IMR-90 (cell line): ENCODE measurements at regions not wholly inside any gene's neighbourhood (a gene's known extent, or its start where the extent isn't known, plus 50 kb on each side); places are given as distances from the start of the nearest gene placed in this dataset.

ENCODE experiments used
- ATAC-seq: fragments of 200-7000 bp; cut with Tn5 transposase; 2 replicates; pipeline ENCODE4 v1.9.1; 2020; ENCODE audit warnings: low read depth, mild to moderate bottlenecking, moderate library complexity
- BruUV-seq: library from RNA; stranded (reverse); fragments of 400-500 nt; replicated peaks from 2 replicates; lab custom pipeline; 2021; lab: Mats Ljungman, UMichigan
- CTCF ChIA-PET: fragments of 300-600 bp; formaldehyde crosslinking; extraction: SDS; loops from one replicate; lab custom pipeline; 2021; ENCODE audit warnings: antibody characterized with exemption; lab: Yijun Ruan, JAX
- POLR2A ChIA-PET: fragments of 300-600 bp; sonication (Branson Sonifier 250); formaldehyde crosslinking; loops from one replicate; lab custom pipeline; 2022; ENCODE audit warnings: antibody characterized with exemption; ENCODE audit not compliant: unreplicated experiment; lab: Charles Lee
- DNase-seq: peaks from one replicate; pipeline ENCODE4 v3.0.0; 2013
- H2AFZ ChIP-seq: replicated peaks from 2 replicates; pipeline ENCODE3; 2013; ENCODE audit warnings: low read length, mild to moderate bottlenecking; ENCODE audit not compliant: poor library complexity
- H2AK5ac ChIP-seq: 2 replicates; pipeline ENCODE4 v1.6.1; 2013; ENCODE audit warnings: low read depth, low read length, inconsistent platforms
- H2AK9ac ChIP-seq: replicated peaks from 2 replicates; pipeline ENCODE3; 2013; ENCODE audit warnings: mild to moderate bottlenecking, low read depth, low read length, moderate library complexity; ENCODE audit not compliant: poor library complexity
- H2BK120ac ChIP-seq: 2 replicates; pipeline ENCODE4 v1.6.1; 2013; ENCODE audit warnings: low read depth, low read length, inconsistent platforms
- H2BK15ac ChIP-seq: 3 replicates; pipeline ENCODE4 v1.6.1; 2013; ENCODE audit warnings: low read depth, low read length, inconsistent platforms
- H2BK20ac ChIP-seq: 2 replicates; pipeline ENCODE4 v1.6.1; 2013; ENCODE audit warnings: low read depth, mild to moderate bottlenecking, inconsistent platforms, low read length, moderate library complexity
- H2BK5ac ChIP-seq: 2 replicates; pipeline ENCODE4 v1.6.1; 2013; ENCODE audit warnings: mild to moderate bottlenecking, low read depth, low read length, inconsistent platforms; ENCODE audit not compliant: poor library complexity, severe bottlenecking
- H3K14ac ChIP-seq: replicated peaks from 2 replicates; pipeline ENCODE4 v1.6.1; 2013; ENCODE audit warnings: low read depth, low read length, inconsistent platforms
- H3K18ac ChIP-seq: 2 replicates; pipeline ENCODE4 v1.6.1; 2013; ENCODE audit warnings: low read depth, low read length, control low read depth
- H3K23ac ChIP-seq: 2 replicates; pipeline ENCODE4 v1.6.1; 2013; ENCODE audit warnings: low read depth, low read length, inconsistent platforms
- H3K27ac ChIP-seq: 2 replicates; pipeline ENCODE4 v1.5.1; 2013; ENCODE audit warnings: mild to moderate bottlenecking, control low read depth, low read length; ENCODE audit not compliant: insufficient read depth
- H3K27me3 ChIP-seq: 2 replicates; pipeline ENCODE4 v1.6.1; 2013; ENCODE audit warnings: low read length; ENCODE audit not compliant: control insufficient read depth, insufficient read depth
- H3K36me3 ChIP-seq: 2 replicates; pipeline ENCODE4 v1.6.1; 2013; ENCODE audit warnings: low read length, mixed read lengths; ENCODE audit not compliant: control insufficient read depth, insufficient read depth
- H3K4ac ChIP-seq: 2 replicates; pipeline ENCODE4 v1.6.1; 2013; ENCODE audit warnings: low read depth, low read length, inconsistent platforms
- H3K4me1 ChIP-seq: 2 replicates; pipeline ENCODE4 v1.6.1; 2013; ENCODE audit warnings: low read length, mixed read lengths; ENCODE audit not compliant: control insufficient read depth, insufficient read depth
- H3K4me2 ChIP-seq: 2 replicates; pipeline ENCODE4 v1.6.1; 2013; ENCODE audit warnings: low read depth, mild to moderate bottlenecking, control low read depth, low read length, moderate library complexity
- H3K4me3 ChIP-seq: 2 replicates; pipeline ENCODE4 v1.5.1; 2013; ENCODE audit warnings: low read depth, mild to moderate bottlenecking, control low read depth, low read length, moderate library complexity; ENCODE audit not compliant: insufficient read depth
- H3K56ac ChIP-seq: 2 replicates; pipeline ENCODE4 v1.6.1; 2013; ENCODE audit warnings: low read length, inconsistent platforms; ENCODE audit not compliant: insufficient read depth; ENCODE audit errors: extremely low read depth
- H3K79me1 ChIP-seq, 2 experiments: 2 replicates each; pipeline ENCODE4 v1.6.1; 2013; ENCODE audit warnings: low read length in 2 of 2, inconsistent platforms in 1 of 2, low read depth in 1 of 2
- H3K9ac ChIP-seq: 2 replicates; pipeline ENCODE4 v1.6.1; 2013; ENCODE audit warnings: low read depth, low read length, control low read depth
- H3K9me1 ChIP-seq: 2 replicates; pipeline ENCODE4 v1.6.1; 2013; ENCODE audit warnings: low read length, inconsistent platforms; ENCODE audit not compliant: insufficient read depth
- H3K9me3 ChIP-seq: 2 replicates; pipeline ENCODE4 v1.6.1; 2013; ENCODE audit warnings: low read length; ENCODE audit not compliant: control insufficient read depth, insufficient read depth
- H4K20me1 ChIP-seq: 2 replicates; pipeline ENCODE4 v1.6.1; 2013; ENCODE audit warnings: low read length, inconsistent platforms; ENCODE audit not compliant: insufficient read depth
- H4K5ac ChIP-seq: 2 replicates; pipeline ENCODE4 v1.6.1; 2013; ENCODE audit warnings: mild to moderate bottlenecking, low read depth, low read length, control low read depth
- H4K8ac ChIP-seq, 2 experiments: 2 replicates each; pipeline ENCODE4 v1.6.1; 2013; ENCODE audit warnings: low read depth in 2 of 2, low read length in 2 of 2, control low read depth in 1 of 2, inconsistent platforms in 1 of 2
- H4K91ac ChIP-seq: 2 replicates; pipeline ENCODE4 v1.6.1; 2013; ENCODE audit warnings: low read depth, low read length, inconsistent platforms; ENCODE audit not compliant: insufficient read depth
- CHD1 ChIP-seq: IDR thresholded peaks from 2 replicates; pipeline ENCODE4 v1.6.1; 2012; ENCODE audit warnings: low read depth, low read length, improper control_type of control experiment
- FOS ChIP-seq: fragments of 150-350 bp; IDR thresholded peaks from 2 replicates; pipeline ENCODE4 v1.6.1; 2016; ENCODE audit warnings: low read depth, low read length
- NFE2L2 ChIP-seq: fragments of 150-350 bp; IDR thresholded peaks from 2 replicates; pipeline ENCODE4 v1.6.1; 2016; ENCODE audit warnings: low read depth, mild to moderate bottlenecking, low read length
- WGBS, 2 experiments: methylation state at CpG; one replicate each; pipeline versions ENCODE4 v1.1.5 to v1.1.7; 2013; ENCODE audit warnings: missing lambda C conversion rate in 2 of 2; ENCODE audit not compliant: insufficient read length in 1 of 2; ENCODE audit errors: extremely low coverage in 2 of 2; 5-methylcytosine and 5-hydroxymethylcytosine counted together
- dilution Hi-C: fragments of 300-500 bp; cut with HindIII; formaldehyde crosslinking; loops from one replicate; pipeline ENCODE4 v1.14.3; 2018; ENCODE audit warnings: low sequenced_read_pairs; ENCODE audit not compliant: unreplicated experiment
- in situ Hi-C: fragments of 300-500 bp; cut with MboI; formaldehyde crosslinking; loops from 3 replicates; pipeline ENCODE4 v1.14.3; 2019; ENCODE audit warnings: low sequenced_read_pairs, inconsistent platforms, mixed read lengths
- intact Hi-C: fragments of 100-400 bp; cut with micrococcal nuclease; formaldehyde crosslinking; loops from 2 replicates; pipeline ENCODE4 v1.10.0; 2022

DNA sequence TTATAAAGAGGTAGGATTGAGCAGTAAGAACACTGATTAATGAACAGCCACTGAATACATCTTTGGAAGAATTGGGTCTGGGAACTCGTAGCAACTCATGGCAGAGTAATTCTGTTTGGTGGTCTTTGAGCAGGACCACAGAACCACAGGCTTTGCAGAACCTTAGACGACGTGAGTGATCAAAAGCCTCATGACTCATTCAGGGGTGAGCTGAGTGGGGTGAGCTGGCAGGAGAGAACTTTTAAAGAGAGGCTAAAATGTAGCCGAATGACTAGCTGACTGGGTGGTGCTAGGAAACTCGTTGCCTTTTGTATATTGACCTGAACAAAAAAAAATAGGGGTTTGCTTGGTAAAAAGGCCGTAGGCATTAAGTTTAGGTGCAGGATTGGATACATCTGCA lies 313.8 kb downstream of the TGFB2 start:
- ATAC-seq, result peak; percentile 85
- no peak overlapping the region; the same call in 1 of the 2 replicates for H3K23ac ChIP-seq
- peaks cover 10% of the 10 kb centered on the region; the same call in 1 of the 2 replicates for H3K9me1 ChIP-seq
- no peak overlapping the region for H3K9ac ChIP-seq
- no CpG with 5 or more reads among the region's 6 CpGs for WGBS, 2 experiments
- H3K18ac ChIP-seq, result no peak overlapping the region
- H2BK15ac ChIP-seq, result peak overlapping the region; percentile 25; the same call in 1 of the 3 replicates
- H2AK5ac ChIP-seq, result peak overlapping the region; percentile 25; the same call in 1 of the 2 replicates
- H3K36me3 ChIP-seq, result no peaks in the 10 kb centered on the region
- ChIA-PET POLR2A (no interaction called here), CTCF (interaction anchor here (1.1 kb wide), 1 partner anchor 177 kb away, joined by 3 read pairs; no protein-coding TSS in a partner anchor)
- BruUV-seq, result no TSS peak
- in situ Hi-C loops, result no loop called here
- H3K27ac ChIP-seq, result no peak overlapping the region
- H2BK120ac ChIP-seq, result peak overlapping the region; percentile 17; the same call in 1 of the 2 replicates
- H3K14ac ChIP-seq, result no peak overlapping the region
- H3K27me3 ChIP-seq, result no peaks in the 10 kb centered on the region
- peak overlapping the region; percentile 12; the same call in 1 of the 2 replicates for H2BK20ac ChIP-seq
- dilution Hi-C loops, result no loop called here
- no peak overlapping the region for H4K91ac ChIP-seq
- H3K4me2 ChIP-seq, result no peak overlapping the region; the same call in 1 of the 2 replicates
- no peak overlapping the region for H3K56ac ChIP-seq
- no peak overlapping the region for H3K4me3 ChIP-seq
- H3K79me1 ChIP-seq, result no peaks in the 10 kb centered on the region
- peak overlapping the region in 1 of 2 experiments; percentile 7; a peak in 1 of 4 replicates for H4K8ac ChIP-seq
- no peaks in the 10 kb centered on the region for H3K9me3 ChIP-seq
- H4K5ac ChIP-seq, result no peak overlapping the region; the same call in 1 of the 2 replicates
- TF ChIP-seq CHD1 (0 out of 2 replicates have a peak, but pooled peaks have one; percentile 51), FOS (peak; percentile 73), NFE2L2 (no peak)
- intact Hi-C loops, result no loop called here
- peak overlapping the region; percentile 60 for H2BK5ac ChIP-seq
- no peak overlapping the region for H2AK9ac ChIP-seq
- H3K4me1 ChIP-seq, result peaks cover 12% of the 10 kb centered on the region
- peak overlapping the region; percentile 1; the same call in 1 of the 2 replicates for H3K4ac ChIP-seq
- H4K20me1 ChIP-seq, result no peaks in the 10 kb centered on the region
- no peak overlapping the region for H2AFZ ChIP-seq
- peak; percentile 87 for DNase-seq
